ENCODE measurements at regions not wholly inside any gene's neighbourhood (a gene's known extent, or its start where the extent isn't known, plus 50 kb on each side); places are given as distances from the start of the nearest gene placed in this dataset.
"Not testable (repeated sequence)": the region's sequence is repeated elsewhere in the genome, so short reads cannot be mapped to it uniquely, and the experiment has no call there.

- H3K36me3 ChIP-seq (ENCODE audit: insufficient read depth, low read depth, low read length); H3K9ac ChIP-seq (ENCODE audit: low read depth, low read length); H3K4me1 ChIP-seq (ENCODE audit: insufficient read depth, low read length); H3K4me3 ChIP-seq (ENCODE audit: low read length); H3K27me3 ChIP-seq (ENCODE audit: insufficient read depth, low read length); H3K27ac ChIP-seq (ENCODE audit: low read length); H3K9me3 ChIP-seq (ENCODE audit: insufficient read depth, low read depth, low read length): not testable (repeated sequence)
Measured at GRCh38 chr19:21668072-21668773, 99.2 kb downstream of the ZNF100 start.

- H3K4me3 ChIP-seq (ENCODE audit: low read length): no peak overlapping the region
Measured at GRCh38 chr19:21655540-21656126, 111.7 kb downstream of the ZNF100 start.

GRCh38 chr19:21651478-21651877, 115.9 kb downstream of the ZNF100 start:
- not testable (repeated sequence) for H3K4me1 ChIP-seq (ENCODE audit: insufficient read depth, low read length); H3K4me3 ChIP-seq (ENCODE audit: low read length); H3K9ac ChIP-seq (ENCODE audit: low read depth, low read length); H3K27me3 ChIP-seq (ENCODE audit: insufficient read depth, low read length); H3K27ac ChIP-seq (ENCODE audit: low read length)
- H3K36me3 ChIP-seq (ENCODE audit: insufficient read depth, low read depth, low read length): peaks cover 22% of the 10 kb centered on the region; the same call in 1 of the 2 replicates
- H3K9me3 ChIP-seq (ENCODE audit: insufficient read depth, low read depth, low read length): peaks cover 31% of the 10 kb centered on the region

More at GRCh38 chr19:21655540-21656126, 111.7 kb downstream of the ZNF100 start:
- Histone ChIP-seq H3K9me3 (ENCODE audit: insufficient read depth, low read depth, low read length) (peaks cover 40% of the 10 kb centered on the region), H3K27ac (ENCODE audit: low read length) (no peak overlapping the region), H3K36me3 (ENCODE audit: insufficient read depth, low read depth, low read length) (peaks cover 23% of the 10 kb centered on the region; the same call in 1 of the 2 replicates), H3K4me1 (ENCODE audit: insufficient read depth, low read length) (no peaks in the 10 kb centered on the region), H3K9ac (ENCODE audit: low read depth, low read length) (no peak overlapping the region), H3K27me3 (ENCODE audit: insufficient read depth, low read length) (no peaks in the 10 kb centered on the region)

GRCh38 chr19:21638776-21639175, 128.6 kb downstream of the ZNF100 start:
- H3K27ac ChIP-seq (ENCODE audit: low read length): no peak overlapping the region
- peaks cover 3% of the 10 kb centered on the region for H3K9me3 ChIP-seq (ENCODE audit: insufficient read depth, low read depth, low read length)
- H3K4me1 ChIP-seq (ENCODE audit: insufficient read depth, low read length): no peaks in the 10 kb centered on the region
- H3K9ac ChIP-seq (ENCODE audit: low read depth, low read length): no peak overlapping the region
- no peaks in the 10 kb centered on the region for H3K27me3 ChIP-seq (ENCODE audit: insufficient read depth, low read length)
- H3K36me3 ChIP-seq (ENCODE audit: insufficient read depth, low read depth, low read length): no peaks in the 10 kb centered on the region
- H3K4me3 ChIP-seq (ENCODE audit: low read length): no peak overlapping the region

- Histone ChIP-seq H3K9ac (ENCODE audit: low read depth, low read length) (no peak overlapping the region), H3K27ac (ENCODE audit: low read length) (no peak overlapping the region), H3K4me3 (ENCODE audit: low read length) (no peak overlapping the region)
Measured at GRCh38 chr19:21626924-21627697, 121.7 kb downstream of the ZNF429 start.

GRCh38 chr19:21626091-21626490, 120.7 kb downstream of the ZNF429 start:
- Histone ChIP-seq H3K9me3 (ENCODE audit: insufficient read depth, low read depth, low read length) (no peaks in the 10 kb centered on the region; the same call in 1 of the 2 replicates), H3K9ac (ENCODE audit: low read depth, low read length) (no peak overlapping the region)

More at GRCh38 chr19:21626924-21627697, 121.7 kb downstream of the ZNF429 start:
- no peaks in the 10 kb centered on the region for H3K36me3 ChIP-seq (ENCODE audit: insufficient read depth, low read depth, low read length)
- no peaks in the 10 kb centered on the region; the same call in 1 of the 2 replicates for H3K9me3 ChIP-seq (ENCODE audit: insufficient read depth, low read depth, low read length)
- peaks cover 21% of the 10 kb centered on the region; the same call in 1 of the 2 replicates for H3K4me1 ChIP-seq (ENCODE audit: insufficient read depth, low read length)
- no peaks in the 10 kb centered on the region for H3K27me3 ChIP-seq (ENCODE audit: insufficient read depth, low read length)

GRCh38 chr19:21622920-21623319, 117.5 kb downstream of the ZNF429 start:
- H3K36me3 ChIP-seq (ENCODE audit: insufficient read depth, low read depth, low read length): no peaks in the 10 kb centered on the region

More at GRCh38 chr19:21626091-21626490, 120.7 kb downstream of the ZNF429 start:
- H3K36me3 ChIP-seq (ENCODE audit: insufficient read depth, low read depth, low read length): no peaks in the 10 kb centered on the region
- no peaks in the 10 kb centered on the region for H3K27me3 ChIP-seq (ENCODE audit: insufficient read depth, low read length)
- no peak overlapping the region for H3K4me3 ChIP-seq (ENCODE audit: low read length)
- H3K27ac ChIP-seq (ENCODE audit: low read length): no peak overlapping the region
- peaks cover 21% of the 10 kb centered on the region; the same call in 1 of the 2 replicates for H3K4me1 ChIP-seq (ENCODE audit: insufficient read depth, low read length)

GRCh38 chr19:21621671-21622070, 116.3 kb downstream of the ZNF429 start:
- Histone ChIP-seq H3K36me3 (ENCODE audit: insufficient read depth, low read depth, low read length) (no peaks in the 10 kb centered on the region), H3K27ac (ENCODE audit: low read length) (no peak overlapping the region), H3K27me3 (ENCODE audit: insufficient read depth, low read length) (no peaks in the 10 kb centered on the region), H3K4me1 (ENCODE audit: insufficient read depth, low read length) (peaks cover 21% of the 10 kb centered on the region; the same call in 1 of the 2 replicates), H3K4me3 (ENCODE audit: low read length) (no peak overlapping the region), H3K9ac (ENCODE audit: low read depth, low read length) (no peak overlapping the region), H3K9me3 (ENCODE audit: insufficient read depth, low read depth, low read length) (peaks cover 4% of the 10 kb centered on the region; the same call in 1 of the 2 replicates)

More at GRCh38 chr19:21622920-21623319, 117.5 kb downstream of the ZNF429 start:
- no peak overlapping the region for H3K9ac ChIP-seq (ENCODE audit: low read depth, low read length)
- H3K9me3 ChIP-seq (ENCODE audit: insufficient read depth, low read depth, low read length): peaks cover 3% of the 10 kb centered on the region; the same call in 1 of the 2 replicates
- peaks cover 21% of the 10 kb centered on the region; the same call in 1 of the 2 replicates for H3K4me1 ChIP-seq (ENCODE audit: insufficient read depth, low read length)
- H3K27me3 ChIP-seq (ENCODE audit: insufficient read depth, low read length): no peaks in the 10 kb centered on the region
- no peak overlapping the region for H3K4me3 ChIP-seq (ENCODE audit: low read length)
- H3K27ac ChIP-seq (ENCODE audit: low read length): no peak overlapping the region

- Histone ChIP-seq H3K9me3 (ENCODE audit: insufficient read depth, low read depth, low read length) (peaks cover 4% of the 10 kb centered on the region; the same call in 1 of the 2 replicates), H3K4me1 (ENCODE audit: insufficient read depth, low read length) (peaks cover 2% of the 10 kb centered on the region; the same call in 1 of the 2 replicates), H3K27me3 (ENCODE audit: insufficient read depth, low read length) (no peaks in the 10 kb centered on the region), H3K27ac (ENCODE audit: low read length) (no peak overlapping the region), H3K9ac (ENCODE audit: low read depth, low read length) (no peak overlapping the region), H3K4me3 (ENCODE audit: low read length) (no peak overlapping the region), H3K36me3 (ENCODE audit: insufficient read depth, low read depth, low read length) (no peaks in the 10 kb centered on the region)
Measured at GRCh38 chr19:21617740-21618339, 112.4 kb downstream of the ZNF429 start.

GRCh38 chr19:21614776-21615175, 109.4 kb downstream of the ZNF429 start:
- not testable (repeated sequence) for H3K9ac ChIP-seq (ENCODE audit: low read depth, low read length); H3K4me3 ChIP-seq (ENCODE audit: low read length); H3K27ac ChIP-seq (ENCODE audit: low read length); H3K27me3 ChIP-seq (ENCODE audit: insufficient read depth, low read length); H3K4me1 ChIP-seq (ENCODE audit: insufficient read depth, low read length); H3K9me3 ChIP-seq (ENCODE audit: insufficient read depth, low read depth, low read length); H3K36me3 ChIP-seq (ENCODE audit: insufficient read depth, low read depth, low read length)

- H3K4me1 ChIP-seq (ENCODE audit: insufficient read depth, low read length); H3K9ac ChIP-seq (ENCODE audit: low read depth, low read length); H3K4me3 ChIP-seq (ENCODE audit: low read length); H3K27ac ChIP-seq (ENCODE audit: low read length); H3K36me3 ChIP-seq (ENCODE audit: insufficient read depth, low read depth, low read length); H3K27me3 ChIP-seq (ENCODE audit: insufficient read depth, low read length); H3K9me3 ChIP-seq (ENCODE audit: insufficient read depth, low read depth, low read length): not testable (repeated sequence)
Measured at GRCh38 chr19:21613201-21613600, 107.8 kb downstream of the ZNF429 start.

Measured in iPS-20b (cell line).